ENCODE measurements at regions not wholly inside any gene's neighbourhood (a gene's known extent, or its start where the extent isn't known, plus 50 kb on each side); places are given as distances from the start of the nearest gene placed in this dataset.

DNA sequence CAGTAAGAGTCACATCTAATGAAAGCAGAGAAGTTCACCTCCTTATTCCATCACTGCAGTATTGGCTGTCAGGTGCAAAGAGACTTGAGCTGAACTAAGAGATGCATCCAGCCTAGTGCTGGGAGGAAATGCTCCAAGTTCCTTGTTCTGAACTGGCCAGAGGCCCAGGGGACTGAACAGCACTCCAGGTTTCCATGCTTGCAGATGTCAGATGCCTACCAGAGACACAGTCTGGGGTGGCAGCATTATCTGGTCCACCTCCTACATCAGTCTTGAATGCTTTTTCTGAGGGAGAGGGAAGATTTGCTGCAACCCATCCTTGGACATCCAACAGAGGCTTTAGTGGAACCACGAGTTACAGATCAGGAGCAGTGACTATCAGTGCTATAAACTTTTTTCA, 331.3 kb downstream of the CYRIA start:
- H4K20me1 ChIP-seq (ENCODE audit: insufficient read depth), result no peaks in the 10 kb centered on the region
- no peaks in the 10 kb centered on the region for H3F3A ChIP-seq (ENCODE audit: insufficient read depth, low read length, poor library complexity, severe bottlenecking)
- no peak overlapping the region for H3K27ac ChIP-seq (ENCODE audit: low read length)
- H3K4me2 ChIP-seq (ENCODE audit: low read length), result no peak overlapping the region
- no peak for TF ChIP-seq TAF1 (IDR thresholded peaks at IDR 0.05; ENCODE audit: low read depth)
- no peak for TF ChIP-seq MXI1 (conservative IDR thresholded peaks at IDR 0.05; ENCODE audit: poor library complexity, severe bottlenecking)
- TF ChIP-seq SMC3 (conservative IDR thresholded peaks at IDR 0.05; ENCODE audit: poor library complexity), result no peak
- no peak for TF ChIP-seq REST (IDR thresholded peaks at IDR 0.05; ENCODE audit: borderline replicate concordance)
- TF ChIP-seq, protein P1, sequence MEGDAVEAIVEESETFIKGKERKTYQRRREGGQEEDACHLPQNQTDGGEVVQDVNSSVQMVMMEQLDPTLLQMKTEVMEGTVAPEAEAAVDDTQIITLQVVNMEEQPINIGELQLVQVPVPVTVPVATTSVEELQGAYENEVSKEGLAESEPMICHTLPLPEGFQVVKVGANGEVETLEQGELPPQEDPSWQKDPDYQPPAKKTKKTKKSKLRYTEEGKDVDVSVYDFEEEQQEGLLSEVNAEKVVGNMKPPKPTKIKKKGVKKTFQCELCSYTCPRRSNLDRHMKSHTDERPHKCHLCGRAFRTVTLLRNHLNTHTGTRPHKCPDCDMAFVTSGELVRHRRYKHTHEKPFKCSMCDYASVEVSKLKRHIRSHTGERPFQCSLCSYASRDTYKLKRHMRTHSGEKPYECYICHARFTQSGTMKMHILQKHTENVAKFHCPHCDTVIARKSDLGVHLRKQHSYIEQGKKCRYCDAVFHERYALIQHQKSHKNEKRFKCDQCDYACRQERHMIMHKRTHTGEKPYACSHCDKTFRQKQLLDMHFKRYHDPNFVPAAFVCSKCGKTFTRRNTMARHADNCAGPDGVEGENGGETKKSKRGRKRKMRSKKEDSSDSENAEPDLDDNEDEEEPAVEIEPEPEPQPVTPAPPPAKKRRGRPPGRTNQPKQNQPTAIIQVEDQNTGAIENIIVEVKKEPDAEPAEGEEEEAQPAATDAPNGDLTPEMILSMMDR (IDR thresholded peaks at IDR 0.05; ENCODE audit: poor library complexity, severe bottlenecking), result no peak
- TF ChIP-seq EP300 (conservative IDR thresholded peaks at IDR 0.05; ENCODE audit: poor library complexity, severe bottlenecking), result no peak
- no peak for TF ChIP-seq RAD21 (conservative IDR thresholded peaks at IDR 0.05)
- TF ChIP-seq POLR2AphosphoS5 (IDR thresholded peaks at IDR 0.05), result no peak
- no peak for TF ChIP-seq EZH2 (IDR thresholded peaks at IDR 0.05; ENCODE audit: borderline replicate concordance, insufficient read depth, low read length, poor library complexity, severe bottlenecking)
- no peak overlapping the region for H3K4me3 ChIP-seq (ENCODE audit: low read length)
- no peak overlapping the region for H2AFZ ChIP-seq (ENCODE audit: low read depth, low read length)
- H3K9ac ChIP-seq (ENCODE audit: low read length), result no peak overlapping the region
- H3K9me3 ChIP-seq (ENCODE audit: low read length), result no peaks in the 10 kb centered on the region
- H3K9me2 ChIP-seq (ENCODE audit: insufficient read depth, low read length), result no peaks in the 10 kb centered on the region
- no peaks in the 10 kb centered on the region for H3K36me3 ChIP-seq (ENCODE audit: insufficient read depth, low read length)
- no peaks in the 10 kb centered on the region for H3K79me2 ChIP-seq (replicated peaks; ENCODE audit: insufficient read depth, low read length)
- no peaks in the 10 kb centered on the region for H3K27me3 ChIP-seq (ENCODE audit: insufficient read depth, low read depth, low read length)

- Histone ChIP-seq H3K9ac (ENCODE audit: low read length) (no peak overlapping the region), H3K4me2 (ENCODE audit: low read length) (no peak overlapping the region), H3K4me3 (ENCODE audit: low read length) (no peak overlapping the region), H4K20me1 (ENCODE audit: insufficient read depth) (no peaks in the 10 kb centered on the region), H3K79me2 (replicated peaks; ENCODE audit: insufficient read depth, low read length) (no peaks in the 10 kb centered on the region), H3K36me3 (ENCODE audit: insufficient read depth, low read length) (no peaks in the 10 kb centered on the region), H3K27ac (ENCODE audit: low read length) (no peak overlapping the region), H3K9me2 (ENCODE audit: insufficient read depth, low read length) (no peaks in the 10 kb centered on the region), H3K9me3 (ENCODE audit: low read length) (no peaks in the 10 kb centered on the region), H2AFZ (ENCODE audit: low read depth, low read length) (no peak overlapping the region), H3K27me3 (ENCODE audit: insufficient read depth, low read depth, low read length) (no peaks in the 10 kb centered on the region), H3F3A (ENCODE audit: insufficient read depth, low read length, poor library complexity, severe bottlenecking) (no peaks in the 10 kb centered on the region)
- TF ChIP-seq SMC3 (conservative IDR thresholded peaks at IDR 0.05; ENCODE audit: poor library complexity) (no peak), REST (IDR thresholded peaks at IDR 0.05; ENCODE audit: borderline replicate concordance) (no peak), EZH2 (IDR thresholded peaks at IDR 0.05; ENCODE audit: borderline replicate concordance, insufficient read depth, low read length, poor library complexity, severe bottlenecking) (no peak)
These were observed 332.0 kb downstream of the CYRIA start for GRCh38 chr2:16333681-16334080.
